WTC11 (cell line): ENCODE measurements at regions not wholly inside any gene's neighbourhood (a gene's known extent, or its start where the extent isn't known, plus 50 kb on each side); places are given as distances from the start of the nearest gene placed in this dataset.

Experiments
- CTCF ChIP-seq: fragments of 200-600 bp; IDR thresholded peaks from 2 replicates; pipeline ENCODE4 v1.8.0; 2022; ENCODE audit warnings: antibody characterized with exemption
- E2F4 ChIP-seq: sonication (generic); formaldehyde crosslinking; IDR thresholded peaks from 2 replicates; pipeline ENCODE4 v1.8.1; 2022; ENCODE audit warnings: low read depth, mild to moderate bottlenecking, moderate library complexity, missing genetic modification reagents, borderline replicate concordance
- JUN ChIP-seq: sonication (generic); formaldehyde crosslinking; IDR thresholded peaks from 2 replicates; pipeline ENCODE4 v1.8.0; 2023; ENCODE audit warnings: mild to moderate bottlenecking, missing genetic modification reagents
- MAX ChIP-seq: sonication (generic); formaldehyde crosslinking; IDR thresholded peaks from 2 replicates; pipeline ENCODE4 v1.8.0; 2022; ENCODE audit warnings: mild to moderate bottlenecking, missing genetic modification reagents
- NFYB ChIP-seq: sonication (generic); formaldehyde crosslinking; conservative IDR thresholded peaks from 2 replicates; pipeline ENCODE4 v1.8.0; 2022; ENCODE audit warnings: low read depth, missing genetic modification reagents
- RORB ChIP-seq: fragments of 250-450 bp; sonication (Bioruptor Pico); IDR thresholded peaks from 2 replicates; pipeline ENCODE4 v1.9.0; 2021; ENCODE audit warnings: mild to moderate bottlenecking
- TEAD1 ChIP-seq: sonication (generic); formaldehyde crosslinking; IDR thresholded peaks from 2 replicates; pipeline ENCODE4 v1.8.0; 2022; ENCODE audit warnings: mild to moderate bottlenecking, missing genetic modification reagents
- ZBTB43 ChIP-seq: sonication (generic); formaldehyde crosslinking; IDR thresholded peaks from 2 replicates; pipeline ENCODE4 v1.8.1; 2023; ENCODE audit warnings: mild to moderate bottlenecking, missing genetic modification reagents
- ZNF121 ChIP-seq: sonication (generic); formaldehyde crosslinking; IDR thresholded peaks from 2 replicates; pipeline ENCODE4 v1.8.0; 2023; ENCODE audit warnings: missing genetic modification reagents
- ZNF138 ChIP-seq: sonication (generic); formaldehyde crosslinking; conservative IDR thresholded peaks from 2 replicates; pipeline ENCODE4 v1.8.1; 2022; ENCODE audit warnings: mild to moderate bottlenecking, moderate library complexity, missing genetic modification reagents
- ZNF423 ChIP-seq: fragments of 250-450 bp; sonication (Bioruptor Pico); IDR thresholded peaks from 2 replicates; pipeline ENCODE4 v2.1.2; 2022; ENCODE audit warnings: mild to moderate bottlenecking, moderate library complexity

GRCh38 chr9:79006546-79006945 is 565.2 kb upstream of the TLE4 start:
- TF ChIP-seq NFYB (CRISPR knock-in tag) (no peak), CTCF (no peak), RORB (CRISPR knock-in tag) (no peak), TEAD1 (CRISPR knock-in tag) (no peak), MAX (no peak), ZNF423 (CRISPR knock-in tag) (no peak), JUN (CRISPR knock-in tag) (no peak), ZBTB43 (CRISPR knock-in tag) (no peak), E2F4 (CRISPR knock-in tag) (no peak), ZNF121 (no peak), ZNF138 (CRISPR knock-in tag) (no peak)
